ENCODE measurements at regions not wholly inside any gene's neighbourhood (a gene's known extent, or its start where the extent isn't known, plus 50 kb on each side); places are given as distances from the start of the nearest gene placed in this dataset.

DNA sequence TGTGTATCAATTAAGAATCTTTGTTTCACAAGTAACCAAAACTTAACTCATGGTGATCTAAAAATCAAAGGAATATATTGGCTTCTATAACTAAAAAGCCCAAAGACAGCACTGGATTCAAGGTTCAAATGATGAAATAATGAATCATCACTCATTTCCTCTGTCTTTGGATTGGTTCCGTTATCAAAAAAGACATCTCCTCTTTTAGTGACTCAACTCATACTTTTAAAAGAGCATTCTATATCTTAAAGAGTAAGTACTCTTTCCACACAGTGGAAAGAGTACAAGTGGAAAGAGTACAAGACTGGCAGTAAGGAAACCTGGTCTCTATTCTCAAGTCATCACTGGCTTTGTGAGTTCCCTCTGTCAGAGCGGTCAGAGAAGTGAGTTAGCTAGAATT, 141.4 kb upstream of the NMUR2 start:
- no peaks in the 10 kb centered on the region for H3K9me3 ChIP-seq (ENCODE audit: control insufficient read depth, low read length)
- Mint-ChIP-seq H3K36me3 (ENCODE audit: low read depth) (no peaks in the 10 kb centered on the region), H3K9me3 (no peaks in the 10 kb centered on the region), H3K4me3 (no peak overlapping the region), H3K27me3 (ENCODE audit: insufficient read depth) (peaks cover 11% of the 10 kb centered on the region), H3K4me1 (no peaks in the 10 kb centered on the region), H3K27ac (no peak overlapping the region)
- H3K4me3 ChIP-seq (ENCODE audit: low read length): no peak overlapping the region
- no peaks in the 10 kb centered on the region for H3K36me3 ChIP-seq (ENCODE audit: control insufficient read depth, insufficient read depth, low read length)
- H3K4me1 ChIP-seq (ENCODE audit: control insufficient read depth, insufficient read depth, low read length): no peaks in the 10 kb centered on the region
- H3K27ac ChIP-seq (ENCODE audit: low read depth, low read length): no peak overlapping the region
- no peak for DNase-seq
- H3K9ac ChIP-seq (ENCODE audit: extremely low read depth, low read length, poor library complexity, severe bottlenecking): no peak overlapping the region
- TF ChIP-seq, protein P1, sequence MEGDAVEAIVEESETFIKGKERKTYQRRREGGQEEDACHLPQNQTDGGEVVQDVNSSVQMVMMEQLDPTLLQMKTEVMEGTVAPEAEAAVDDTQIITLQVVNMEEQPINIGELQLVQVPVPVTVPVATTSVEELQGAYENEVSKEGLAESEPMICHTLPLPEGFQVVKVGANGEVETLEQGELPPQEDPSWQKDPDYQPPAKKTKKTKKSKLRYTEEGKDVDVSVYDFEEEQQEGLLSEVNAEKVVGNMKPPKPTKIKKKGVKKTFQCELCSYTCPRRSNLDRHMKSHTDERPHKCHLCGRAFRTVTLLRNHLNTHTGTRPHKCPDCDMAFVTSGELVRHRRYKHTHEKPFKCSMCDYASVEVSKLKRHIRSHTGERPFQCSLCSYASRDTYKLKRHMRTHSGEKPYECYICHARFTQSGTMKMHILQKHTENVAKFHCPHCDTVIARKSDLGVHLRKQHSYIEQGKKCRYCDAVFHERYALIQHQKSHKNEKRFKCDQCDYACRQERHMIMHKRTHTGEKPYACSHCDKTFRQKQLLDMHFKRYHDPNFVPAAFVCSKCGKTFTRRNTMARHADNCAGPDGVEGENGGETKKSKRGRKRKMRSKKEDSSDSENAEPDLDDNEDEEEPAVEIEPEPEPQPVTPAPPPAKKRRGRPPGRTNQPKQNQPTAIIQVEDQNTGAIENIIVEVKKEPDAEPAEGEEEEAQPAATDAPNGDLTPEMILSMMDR (conservative IDR thresholded peaks at IDR 0.05): no peak
- H3K27me3 ChIP-seq (ENCODE audit: control insufficient read depth, insufficient read depth, low read length, poor library complexity, severe bottlenecking): peaks cover 16% of the 10 kb centered on the region
- WGBS, 2 experiments (ENCODE audit: insufficient coverage in 1 of 2, insufficient read length in 1 of 2): 96% methylated on average over 2 of the region's 2 CpGs; no CpG with 5 or more reads in 1 of the 2 experiments

DNA sequence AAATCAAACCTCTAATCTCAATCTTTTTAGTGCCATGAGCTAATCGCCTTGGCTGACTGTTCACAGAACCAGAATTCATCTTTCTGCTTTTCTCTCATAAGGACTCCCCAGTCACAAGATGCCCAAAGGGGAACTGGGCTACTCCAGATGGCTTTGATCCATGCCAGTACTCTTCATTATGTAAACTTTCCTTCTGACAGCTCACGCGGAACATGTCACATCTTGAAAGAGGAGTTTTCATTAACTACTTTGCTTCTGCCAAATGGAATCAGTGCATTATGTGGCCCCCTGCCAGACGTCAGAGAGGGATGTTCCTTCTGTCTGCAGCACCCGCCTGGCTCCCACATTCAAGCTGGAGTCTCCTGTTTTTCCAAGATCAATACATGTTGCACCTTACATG, 142.1 kb upstream of the NMUR2 start:
- H3K36me3 ChIP-seq (ENCODE audit: control insufficient read depth, insufficient read depth, low read length): no peaks in the 10 kb centered on the region
- H3K27ac ChIP-seq (ENCODE audit: low read depth, low read length): no peak overlapping the region
- Mint-ChIP-seq H3K9me3 (no peaks in the 10 kb centered on the region), H3K27ac (no peak overlapping the region), H3K27me3 (ENCODE audit: insufficient read depth) (peaks cover 11% of the 10 kb centered on the region), H3K4me3 (no peak overlapping the region), H3K36me3 (ENCODE audit: low read depth) (no peaks in the 10 kb centered on the region), H3K4me1 (no peaks in the 10 kb centered on the region)
- no peaks in the 10 kb centered on the region for H3K4me1 ChIP-seq (ENCODE audit: control insufficient read depth, insufficient read depth, low read length)
- H3K9me3 ChIP-seq (ENCODE audit: control insufficient read depth, low read length): no peaks in the 10 kb centered on the region
- peaks cover 16% of the 10 kb centered on the region for H3K27me3 ChIP-seq (ENCODE audit: control insufficient read depth, insufficient read depth, low read length, poor library complexity, severe bottlenecking)
- TF ChIP-seq, protein P1 (conservative IDR thresholded peaks at IDR 0.05): no peak
- no peak overlapping the region for H3K9ac ChIP-seq (ENCODE audit: extremely low read depth, low read length, poor library complexity, severe bottlenecking)
- DNase-seq: no peak
- 87 to 89% methylated on average over 5 of the region's 5 CpGs for WGBS, 2 experiments (ENCODE audit: insufficient coverage in 1 of 2, insufficient read length in 1 of 2)
- no peak overlapping the region for H3K4me3 ChIP-seq (ENCODE audit: low read length)

DNA sequence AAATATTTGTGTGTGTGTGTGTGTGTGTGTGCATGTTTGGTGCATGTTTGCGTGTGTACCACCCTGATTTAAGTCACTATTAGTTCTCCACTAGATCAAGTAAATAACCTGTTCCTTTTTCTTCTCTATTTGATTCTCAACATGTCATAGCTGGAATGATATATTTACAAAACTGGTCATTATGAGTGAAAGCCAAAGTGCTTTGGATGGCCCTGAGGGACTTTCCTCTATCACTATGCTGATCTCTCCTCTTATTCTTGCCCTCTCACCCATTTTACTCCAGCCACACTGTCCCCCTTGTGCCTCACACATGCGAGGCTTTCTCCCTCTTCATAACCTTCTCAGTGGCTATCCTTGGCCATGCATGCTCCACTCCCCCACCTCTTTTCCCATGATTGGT, 144.6 kb upstream of the NMUR2 start:
- Mint-ChIP-seq H3K27ac (no peak overlapping the region), H3K4me1 (no peaks in the 10 kb centered on the region), H3K9me3 (no peaks in the 10 kb centered on the region), H3K4me3 (no peak overlapping the region), H3K27me3 (ENCODE audit: insufficient read depth) (peaks cover 6% of the 10 kb centered on the region), H3K36me3 (ENCODE audit: low read depth) (no peaks in the 10 kb centered on the region)
- H3K27me3 ChIP-seq (ENCODE audit: control insufficient read depth, insufficient read depth, low read length, poor library complexity, severe bottlenecking): peaks cover 7% of the 10 kb centered on the region
- TF ChIP-seq, protein P1 (conservative IDR thresholded peaks at IDR 0.05): no peak
- no peaks in the 10 kb centered on the region for H3K4me1 ChIP-seq (ENCODE audit: control insufficient read depth, insufficient read depth, low read length)
- no peaks in the 10 kb centered on the region for H3K9me3 ChIP-seq (ENCODE audit: control insufficient read depth, low read length)
- H3K9ac ChIP-seq (ENCODE audit: extremely low read depth, low read length, poor library complexity, severe bottlenecking): no peak overlapping the region
- DNase-seq: no peak
- H3K27ac ChIP-seq (ENCODE audit: low read depth, low read length): no peak overlapping the region
- WGBS, 2 experiments (ENCODE audit: insufficient coverage in 1 of 2, insufficient read length in 1 of 2): 89 to 100% methylated on average over 1 of the region's 2 CpGs
- no peak overlapping the region for H3K4me3 ChIP-seq (ENCODE audit: low read length)
- no peaks in the 10 kb centered on the region for H3K36me3 ChIP-seq (ENCODE audit: control insufficient read depth, insufficient read depth, low read length)

Measured in endodermal cell (in vitro differentiated cells).